Heart left ventricle (tissue), 13 donors: ENCODE measurements at regions not wholly inside any gene's neighbourhood (a gene's known extent, or its start where the extent isn't known, plus 50 kb on each side); places are given as distances from the start of the nearest gene placed in this dataset.

Source experiments
- CTCF ChIP-seq, 12 donors: fragments of 200-600 bp; sonication (generic) in 4 of 12; IDR thresholded peaks; one replicate each; pipeline versions ENCODE4 v1.5.0 to v1.8.0; 2018 to 2022; ENCODE audit warnings: antibody characterized with exemption in 12 of 12, mild to moderate bottlenecking in 5 of 12
- POLR2A ChIP-seq, 2 donors: fragments of 450-650 bp; IDR thresholded peaks; one replicate each; pipeline ENCODE4 v1.6.1; 2017; ENCODE audit warnings: antibody characterized with exemption in 2 of 2, mild to moderate bottlenecking in 2 of 2, moderate library complexity in 2 of 2
- donor health status: ischemic (EF 13 %, LVEDD 7.1; RV severe dilation, severe dysfunction).
- donor health status: DM: no; HTN: yes; CAD: no.
- donor health status: DM: no; HTN: no; CAD: no.
- donor health status: ischemic (EF 25% LVEDD 6.9; RV normal size, moderate dysfunction).
- donor health status: ischemic (EF 25% LVEDD 5.7; RV mildly dilated, moderate dysfunction).
- donor health status: ischemic (EF 35%, LVEDD 5.7; RV mildly dilated, moderate dysfunction).
- donor health status: nonischemic (EF 11% LVEDD 7.7; RV severe dilation, severe dysfunction).
- donor health status: DM: yes; HTN: yes; CAD: no.
- donor health status: PGD.
- donor health status: ischemic (EF 29% LVEDD 5.4; RV normal size, mild dysfunction).
- donor health status: nonischemic (EF 23%, LVEDD 6.1; RV moderate dilation, normal function).

- no peak for TF ChIP-seq CTCF (IDR thresholded peaks at IDR 0.05)
- TF ChIP-seq POLR2A (IDR thresholded peaks at IDR 0.05), result no peak
Observed at GRCh38 chr5:163369776-163370385, 67.5 kb upstream of the CCNG1 start.
